SK-N-SH (cell line): ENCODE measurements at regions not wholly inside any gene's neighbourhood (a gene's known extent, or its start where the extent isn't known, plus 50 kb on each side); places are given as distances from the start of the nearest gene placed in this dataset.

Source experiments
- CTCF ChIA-PET: fragments of 300-600, 350-600 bp; formaldehyde crosslinking; extraction: SDS; loops from one replicate; lab custom pipeline; 2021; lab: Yijun Ruan, JAX
- POLR2A ChIA-PET: fragments of 350-600 bp; sonication (Branson Sonifier 250); formaldehyde crosslinking; extraction: SDS; loops from one replicate; lab custom pipeline; 2020; ENCODE audit warnings: antibody characterized with exemption, inconsistent platforms; lab: Yijun Ruan, JAX
- DNase-seq: peaks from one replicate; pipeline ENCODE4 v3.0.0; 2012
- H2AFZ ChIP-seq: fragments of 200-600 bp; sonication (generic); 2 replicates; pipeline ENCODE4 v1.8.1; 2016; ENCODE audit warnings: antibody characterized with exemption, mild to moderate bottlenecking, low read depth
- H3F3A ChIP-seq: fragments of 200-600 bp; sonication (generic); replicated peaks from 2 replicates; pipeline ENCODE3; 2016; ENCODE audit warnings: antibody characterized with exemption, mild to moderate bottlenecking; ENCODE audit not compliant: insufficient read depth
- H3K27ac ChIP-seq, 2 experiments: fragments of 200-500 bp in 1 of 2; fragments of 200-600 bp in 1 of 2; sonication (Bioruptor generic) in 1 of 2; sonication (generic), shearing (Covaris generic) in 1 of 2; 2 replicates each; pipeline versions ENCODE4 v1.5.1 to v1.6.1; 2014 to 2016; ENCODE audit warnings: low read depth in 2 of 2, inconsistent platforms in 1 of 2, low read length in 1 of 2, mild to moderate bottlenecking in 1 of 2, mixed read lengths in 1 of 2
- H3K27me3 ChIP-seq: fragments of 200-600 bp; sonication (generic), shearing (Covaris generic); 2 replicates; pipeline ENCODE4 v1.6.1; 2016; ENCODE audit warnings: mixed run types; ENCODE audit not compliant: insufficient read depth
- H3K36me3 ChIP-seq, 2 experiments: fragments of 200-500 bp in 1 of 2; fragments of 200-600 bp in 1 of 2; sonication (Bioruptor generic) in 1 of 2; sonication (generic) in 1 of 2; replicated peaks in 1 of 2; 2 replicates each; pipeline versions ENCODE3 to v1.5.1; 2014 to 2016; ENCODE audit warnings: low read length in 1 of 2, mild to moderate bottlenecking in 1 of 2; ENCODE audit not compliant: insufficient read depth in 2 of 2, control insufficient read depth in 1 of 2
- H3K4me1 ChIP-seq, 2 experiments: fragments of 200-500 bp in 1 of 2; fragments of 200-600 bp in 1 of 2; sonication (Bioruptor generic) in 1 of 2; sonication (generic), shearing (Covaris generic) in 1 of 2; 2 replicates each; pipeline versions ENCODE4 v1.5.1 to v1.6.1; 2014 to 2016; ENCODE audit warnings: low read depth in 1 of 2, low read length in 1 of 2, mixed run types in 1 of 2; ENCODE audit not compliant: insufficient read depth in 2 of 2, control insufficient read depth in 1 of 2
- H3K4me2 ChIP-seq: fragments of 200-600 bp; sonication (generic), shearing (Covaris generic); 2 replicates; pipeline ENCODE4 v1.6.1; 2017; ENCODE audit warnings: mixed run types
- H3K4me3 ChIP-seq, 2 experiments: fragments of 200-500 bp in 1 of 2; fragments of 200-600 bp in 1 of 2; sonication (Bioruptor generic) in 1 of 2; sonication (generic), shearing (Covaris generic) in 1 of 2; 2 replicates each; pipeline versions ENCODE4 v1.5.1 to v1.8.1; 2014 to 2016; ENCODE audit warnings: low read depth in 2 of 2, inconsistent platforms in 1 of 2, low read length in 1 of 2, mild to moderate bottlenecking in 1 of 2, mixed read lengths in 1 of 2, moderate library complexity in 1 of 2
- H3K79me2 ChIP-seq: fragments of 200-600 bp; sonication (generic); 2 replicates; pipeline ENCODE4 v1.8.1; 2017; ENCODE audit warnings: mild to moderate bottlenecking; ENCODE audit not compliant: insufficient read depth
- H3K9ac ChIP-seq: fragments of 200-600 bp; sonication (generic); 2 replicates; pipeline ENCODE4 v1.6.1; 2017; ENCODE audit warnings: mixed run types
- H3K9me2 ChIP-seq: fragments of 200-600 bp; sonication (generic); 2 replicates; pipeline ENCODE4 v1.6.1; 2017; ENCODE audit warnings: mixed run types
- H3K9me3 ChIP-seq: fragments of 200-600 bp; sonication (generic); 2 replicates; pipeline ENCODE4 v1.6.1; 2017; ENCODE audit warnings: mixed run types, mild to moderate bottlenecking, moderate library complexity
- H4K20me1 ChIP-seq: fragments of 200-600 bp; sonication (generic); 2 replicates; pipeline ENCODE4 v1.6.1; 2017; ENCODE audit warnings: mild to moderate bottlenecking, mixed run types; ENCODE audit not compliant: insufficient read depth
- ELF1 ChIP-seq: IDR thresholded peaks from 2 replicates; pipeline ENCODE4 v1.4.0; 2012
- EZH2phosphoT487 ChIP-seq: fragments of 200-600 bp; sonication (generic); IDR thresholded peaks from 2 replicates; pipeline ENCODE4 v1.6.1; 2017; ENCODE audit warnings: low read depth, mixed run types, mild to moderate bottlenecking, antibody characterized with exemption, moderate library complexity, borderline replicate concordance
- FOSL2 ChIP-seq: IDR thresholded peaks from 2 replicates; pipeline ENCODE4 v1.4.0; 2012; ENCODE audit warnings: low read depth, mild to moderate bottlenecking, moderate library complexity, borderline replicate concordance
- GABPA ChIP-seq: IDR thresholded peaks from 2 replicates; pipeline ENCODE4 v1.4.0; 2012; ENCODE audit warnings: low read depth, mild to moderate bottlenecking
- GATA2 ChIP-seq: sonication (generic); formaldehyde crosslinking; IDR thresholded peaks from 2 replicates; pipeline ENCODE4 v1.5.0; 2020; ENCODE audit warnings: mild to moderate bottlenecking, missing genetic modification reagents
- MEF2A ChIP-seq: IDR thresholded peaks from 2 replicates; pipeline ENCODE4 v1.4.0; 2012; ENCODE audit warnings: low read depth, borderline replicate concordance
- MXI1 ChIP-seq: IDR thresholded peaks from 2 replicates; pipeline ENCODE4 v1.6.1; 2012; ENCODE audit warnings: mild to moderate bottlenecking, low read depth, low read length, improper control_type of control experiment
- POLR2AphosphoS5 ChIP-seq: IDR thresholded peaks from 2 replicates; pipeline ENCODE4 v1.6.1; 2012; ENCODE audit warnings: low read depth, low read length
- RCOR1 ChIP-seq: fragments of 150-350 bp; IDR thresholded peaks from 2 replicates; pipeline ENCODE4 v1.6.1; 2017; ENCODE audit warnings: antibody characterized with exemption, low read length
- TCF12 ChIP-seq: IDR thresholded peaks from 2 replicates; pipeline ENCODE4 v1.4.0; 2012
- USF2 ChIP-seq: fragments of 150-350 bp; IDR thresholded peaks from 2 replicates; pipeline ENCODE4 v1.6.1; 2017; ENCODE audit warnings: antibody characterized with exemption, low read length, low read depth, borderline replicate concordance
- ZBTB33 ChIP-seq: IDR thresholded peaks from 2 replicates; pipeline ENCODE4 v1.4.0; 2012; ENCODE audit warnings: low read depth, borderline replicate concordance
- WGBS: methylation state at CpG from one replicate; pipeline ENCODE4 v1.1.6; 2017; ENCODE audit warnings: low lambda C conversion rate; 5-methylcytosine and 5-hydroxymethylcytosine counted together
- TF ChIP-seq, protein P1 (sequence below): fragments of 200-600 bp; sonication (generic); IDR thresholded peaks from 2 replicates; pipeline ENCODE4 v1.6.1; 2017; ENCODE audit warnings: antibody characterized with exemption, mild to moderate bottlenecking, moderate library complexity
- TF ChIP-seq, protein P2 (sequence below): fragments of 150-350 bp; IDR thresholded peaks from 2 replicates; pipeline ENCODE4 v1.6.1; 2016; ENCODE audit warnings: mild to moderate bottlenecking, low read depth, low read length

GRCh38 chr20:54995011-54995410 is 519.6 kb downstream of the DOK5 start:
- Histone ChIP-seq H3K27me3 (no peaks in the 10 kb centered on the region), H3K4me1 (peaks cover 0 to 2% of the 10 kb centered on the region in 2 experiments; a peak in 2 of 4 replicates), H2AFZ (no peak overlapping the region), H4K20me1 (no peaks in the 10 kb centered on the region), H3K27ac (no peak overlapping the region), H3F3A (no peaks in the 10 kb centered on the region), H3K4me2 (no peak overlapping the region), H3K36me3 (no peaks in the 10 kb centered on the region), H3K9me3 (0 out of 2 replicates have a peak, but pooled peaks cover 6% of the 10 kb centered on the region), H3K9ac (no peak overlapping the region), H3K79me2 (no peaks in the 10 kb centered on the region), H3K9me2 (no peaks in the 10 kb centered on the region), H3K4me3 (no peak overlapping the region)
- ChIA-PET CTCF (interaction anchor here (1.3 to 1.5 kb wide), 2 partner anchors 11 to 27 kb away, joined by 3 to 4 read pairs; no protein-coding TSS in a partner anchor), POLR2A (no interaction called here)
- DNase-seq = no peak
- TF ChIP-seq ELF1 = no peak
- TF ChIP-seq POLR2AphosphoS5 = no peak
- no peak for TF ChIP-seq FOSL2
- no peak for TF ChIP-seq GATA2
- TF ChIP-seq USF2 = no peak
- TF ChIP-seq MXI1 = no peak
- no peak for TF ChIP-seq TCF12
- no peak for TF ChIP-seq GABPA
- TF ChIP-seq MEF2A = no peak
- TF ChIP-seq ZBTB33 = no peak
- TF ChIP-seq RCOR1 = no peak
- TF ChIP-seq, protein P1, sequence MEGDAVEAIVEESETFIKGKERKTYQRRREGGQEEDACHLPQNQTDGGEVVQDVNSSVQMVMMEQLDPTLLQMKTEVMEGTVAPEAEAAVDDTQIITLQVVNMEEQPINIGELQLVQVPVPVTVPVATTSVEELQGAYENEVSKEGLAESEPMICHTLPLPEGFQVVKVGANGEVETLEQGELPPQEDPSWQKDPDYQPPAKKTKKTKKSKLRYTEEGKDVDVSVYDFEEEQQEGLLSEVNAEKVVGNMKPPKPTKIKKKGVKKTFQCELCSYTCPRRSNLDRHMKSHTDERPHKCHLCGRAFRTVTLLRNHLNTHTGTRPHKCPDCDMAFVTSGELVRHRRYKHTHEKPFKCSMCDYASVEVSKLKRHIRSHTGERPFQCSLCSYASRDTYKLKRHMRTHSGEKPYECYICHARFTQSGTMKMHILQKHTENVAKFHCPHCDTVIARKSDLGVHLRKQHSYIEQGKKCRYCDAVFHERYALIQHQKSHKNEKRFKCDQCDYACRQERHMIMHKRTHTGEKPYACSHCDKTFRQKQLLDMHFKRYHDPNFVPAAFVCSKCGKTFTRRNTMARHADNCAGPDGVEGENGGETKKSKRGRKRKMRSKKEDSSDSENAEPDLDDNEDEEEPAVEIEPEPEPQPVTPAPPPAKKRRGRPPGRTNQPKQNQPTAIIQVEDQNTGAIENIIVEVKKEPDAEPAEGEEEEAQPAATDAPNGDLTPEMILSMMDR = no peak
- TF ChIP-seq, protein P2, sequence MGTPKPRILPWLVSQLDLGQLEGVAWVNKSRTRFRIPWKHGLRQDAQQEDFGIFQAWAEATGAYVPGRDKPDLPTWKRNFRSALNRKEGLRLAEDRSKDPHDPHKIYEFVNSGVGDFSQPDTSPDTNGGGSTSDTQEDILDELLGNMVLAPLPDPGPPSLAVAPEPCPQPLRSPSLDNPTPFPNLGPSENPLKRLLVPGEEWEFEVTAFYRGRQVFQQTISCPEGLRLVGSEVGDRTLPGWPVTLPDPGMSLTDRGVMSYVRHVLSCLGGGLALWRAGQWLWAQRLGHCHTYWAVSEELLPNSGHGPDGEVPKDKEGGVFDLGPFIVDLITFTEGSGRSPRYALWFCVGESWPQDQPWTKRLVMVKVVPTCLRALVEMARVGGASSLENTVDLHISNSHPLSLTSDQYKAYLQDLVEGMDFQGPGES = no peak
- no peak for TF ChIP-seq EZH2phosphoT487
- 29% methylated on average over 4 of the region's 4 CpGs for WGBS
